HCT116 (cell line): ENCODE measurements at regions not wholly inside any gene's neighbourhood (a gene's known extent, or its start where the extent isn't known, plus 50 kb on each side); places are given as distances from the start of the nearest gene placed in this dataset.

ENCODE experiments used
- ATAC-seq: fragments of 200-7000 bp; cut with Tn5 transposase; 2 replicates; pipeline ENCODE4 v1.9.1; 2020; ENCODE audit warnings: mild to moderate bottlenecking, moderate library complexity
- BruUV-seq: library from RNA; stranded (reverse); fragments of 400-500 nt; replicated peaks from 2 replicates; lab custom pipeline; 2021; lab: Mats Ljungman, UMichigan
- CTCF ChIA-PET: fragments of 300-600 bp; sonication (Branson Sonifier 250); formaldehyde crosslinking; loops from one replicate; lab custom pipeline; 2021; ENCODE audit warnings: antibody characterized with exemption; lab: Charles Lee
- POLR2A ChIA-PET: fragments of 300-600, 350-600 bp; sonication (Branson Sonifier 250); formaldehyde crosslinking; loops from one replicate; lab custom pipeline; 2021; ENCODE audit warnings: antibody characterized with exemption; lab: Charles Lee
- RAD21 ChIA-PET, 2 experiments: fragments of 300-600 bp; sonication (Branson Sonifier 250); formaldehyde crosslinking; loops; one replicate each; lab custom pipeline; 2023; ENCODE audit warnings: low total read pairs in 2 of 2; ENCODE audit not compliant: uncharacterized antibody in 2 of 2, unreplicated experiment in 2 of 2, low non-redundant PET in 1 of 2; lab: Charles Lee
- DNase-seq: peaks from one replicate; pipeline ENCODE4 v3.0.0-alpha.2; 2010; ENCODE audit warnings: low read depth, low spot score
- H2AFZ ChIP-seq: fragments of 200-600 bp; shearing (Covaris generic), sonication (generic); 2 replicates; pipeline ENCODE4 v1.6.1; 2017; ENCODE audit warnings: low read depth, mixed run types, mixed read lengths, antibody characterized with exemption, low read length; ENCODE audit not compliant: poor library complexity, severe bottlenecking
- H3K27ac ChIP-seq: 2 replicates; pipeline ENCODE4 v1.5.1; 2012; ENCODE audit warnings: low read depth, low read length
- H3K27me3 ChIP-seq: fragments of 200-600 bp; sonication (generic); 2 replicates; pipeline ENCODE4 v1.6.1; 2016; ENCODE audit warnings: mixed run types, low read length, mixed read lengths; ENCODE audit not compliant: insufficient read depth
- H3K36me3 ChIP-seq, 2 experiments: fragments of 200-500 bp in 1 of 2; fragments of 200-600 bp in 1 of 2; sonication (Bioruptor generic) in 1 of 2; sonication (generic) in 1 of 2; 2 replicates each; pipeline versions ENCODE4 v1.5.1 to v1.6.1; 2014 to 2016; ENCODE audit warnings: low read length in 2 of 2, inconsistent platforms in 1 of 2, mixed read lengths in 1 of 2, mixed run types in 1 of 2; ENCODE audit not compliant: insufficient read depth in 2 of 2, control insufficient read depth in 1 of 2
- H3K4me1 ChIP-seq, 2 experiments: fragments of 200-600 bp in 1 of 2; sonication (generic) in 1 of 2; 2 replicates each; pipeline versions ENCODE4 v1.5.1 to v1.6.1; 2012 to 2017; ENCODE audit warnings: low read length in 2 of 2, inconsistent platforms in 1 of 2, mild to moderate bottlenecking in 1 of 2, mixed read lengths in 1 of 2, mixed run types in 1 of 2, moderate library complexity in 1 of 2; ENCODE audit not compliant: insufficient read depth in 2 of 2, control insufficient read depth in 1 of 2
- H3K4me2 ChIP-seq: fragments of 200-600 bp; sonication (generic); 2 replicates; pipeline ENCODE4 v1.6.1; 2017; ENCODE audit warnings: mixed run types, low read length, mixed read lengths
- H3K4me3 ChIP-seq, 2 experiments: fragments of 200-600 bp in 1 of 2; sonication (generic) in 1 of 2; replicated peaks in 1 of 2; 2 replicates each; pipeline ENCODE4 v1.5.1; 2011 to 2016; ENCODE audit warnings: low read length in 2 of 2, control low read depth in 1 of 2, low read depth in 1 of 2, mild to moderate bottlenecking in 1 of 2, mixed read lengths in 1 of 2, mixed run types in 1 of 2
- H3K79me2 ChIP-seq: fragments of 200-600 bp; sonication (generic); 2 replicates; pipeline ENCODE4 v1.6.1; 2017; ENCODE audit warnings: mild to moderate bottlenecking, mixed run types, low read length, moderate library complexity, mixed read lengths; ENCODE audit not compliant: insufficient read depth
- H3K9ac ChIP-seq: fragments of 200-600 bp; sonication (generic); 2 replicates; pipeline ENCODE4 v1.6.1; 2016; ENCODE audit warnings: low read length, mixed read lengths
- H3K9me2 ChIP-seq: fragments of 200-600 bp; sonication (generic), shearing (Covaris generic); 2 replicates; pipeline ENCODE4 v1.6.1; 2017; ENCODE audit warnings: mixed run types, mild to moderate bottlenecking, moderate library complexity; ENCODE audit not compliant: insufficient read depth
- H3K9me3 ChIP-seq, 2 experiments: fragments of 200-500 bp in 1 of 2; fragments of 200-600 bp in 1 of 2; sonication (Bioruptor generic) in 1 of 2; sonication (generic) in 1 of 2; 2 replicates each; pipeline ENCODE4 v1.6.1; 2014 to 2017; ENCODE audit warnings: low read length in 2 of 2, mixed read lengths in 2 of 2, inconsistent platforms in 1 of 2, low read depth in 1 of 2, mild to moderate bottlenecking in 1 of 2, mixed run types in 1 of 2, moderate library complexity in 1 of 2; ENCODE audit not compliant: control insufficient read depth in 1 of 2, insufficient read depth in 1 of 2
- H4K20me1 ChIP-seq: fragments of 200-600 bp; sonication (generic), shearing (Covaris generic); 2 replicates; pipeline ENCODE4 v1.6.1; 2017; ENCODE audit warnings: mixed run types, mild to moderate bottlenecking, moderate library complexity; ENCODE audit not compliant: insufficient read depth
- CBX3 ChIP-seq: IDR thresholded peaks from 2 replicates; pipeline ENCODE4 v1.6.1; 2012; ENCODE audit warnings: low read depth
- CTCF ChIP-seq, 3 experiments: fragments of 200-600 bp in 1 of 3; sonication (generic) in 1 of 3; IDR thresholded peaks in 2 of 3; conservative IDR thresholded peaks in 1 of 3; 2 replicates each; pipeline ENCODE4 v1.5.1; 2012 to 2017; ENCODE audit warnings: low read depth in 2 of 3, low read length in 2 of 3, antibody characterized with exemption in 1 of 3, borderline replicate concordance in 1 of 3, control low read depth in 1 of 3, mild to moderate bottlenecking in 1 of 3, mixed read lengths in 1 of 3, mixed run types in 1 of 3, moderate library complexity in 1 of 3; ENCODE audit not compliant: insufficient read depth in 1 of 3
- EGR1 ChIP-seq: IDR thresholded peaks from 2 replicates; pipeline ENCODE4 v1.6.1; 2012; ENCODE audit warnings: low read depth
- ELF1 ChIP-seq: IDR thresholded peaks from 2 replicates; pipeline ENCODE4 v1.6.1; 2012; ENCODE audit warnings: low read depth, borderline replicate concordance
- EZH2 ChIP-seq: fragments of 200-600 bp; sonication (generic); IDR thresholded peaks from 2 replicates; pipeline ENCODE4 v1.6.1; 2017; ENCODE audit warnings: antibody characterized with exemption, mixed run types
- EZH2phosphoT487 ChIP-seq: fragments of 200-600 bp; IDR thresholded peaks from 2 replicates; pipeline ENCODE4 v1.6.1; 2018; ENCODE audit warnings: antibody characterized with exemption, borderline replicate concordance
- FOSL1 ChIP-seq: IDR thresholded peaks from 2 replicates; pipeline ENCODE4 v1.6.1; 2012; ENCODE audit warnings: low read depth
- POLR2A ChIP-seq: IDR thresholded peaks from 2 replicates; pipeline ENCODE4 v1.7.0; 2011; ENCODE audit warnings: borderline replicate concordance; ENCODE audit not compliant: insufficient read depth, insufficient read length; ENCODE audit errors: extremely low read depth
- POLR2AphosphoS5 ChIP-seq: IDR thresholded peaks from 2 replicates; pipeline ENCODE4 v1.6.1; 2011; ENCODE audit warnings: mild to moderate bottlenecking, low read depth, low read length, moderate library complexity
- RAD21 ChIP-seq: IDR thresholded peaks from 2 replicates; pipeline ENCODE4 v1.6.1; 2012; ENCODE audit warnings: low read depth, mild to moderate bottlenecking
- SIN3A ChIP-seq: IDR thresholded peaks from 2 replicates; pipeline ENCODE4 v1.6.1; 2012; ENCODE audit warnings: low read depth
- SP1 ChIP-seq: IDR thresholded peaks from 2 replicates; pipeline ENCODE4 v1.6.1; 2012; ENCODE audit warnings: low read depth
- SRF ChIP-seq: IDR thresholded peaks from 2 replicates; pipeline ENCODE4 v1.6.1; 2012; ENCODE audit warnings: low read depth
- YY1 ChIP-seq: IDR thresholded peaks from 2 replicates; pipeline ENCODE4 v1.6.1; 2011; ENCODE audit warnings: low read length, low read depth, moderate library complexity, mild to moderate bottlenecking; ENCODE audit not compliant: insufficient replicate concordance; ENCODE audit errors: extremely low read depth
- ZBTB33 ChIP-seq: IDR thresholded peaks from 2 replicates; pipeline ENCODE4 v1.6.1; 2011; ENCODE audit warnings: mild to moderate bottlenecking, low read length, moderate library complexity; ENCODE audit not compliant: insufficient replicate concordance; ENCODE audit errors: extremely low read depth
- ZFX ChIP-seq: fragments of 450-650 bp; IDR thresholded peaks from 2 replicates; pipeline ENCODE4 v1.6.1; 2017
- ZNF274 ChIP-seq: fragments of 200-500 bp; sonication (Bioruptor generic); IDR thresholded peaks from 2 replicates; pipeline ENCODE4 v1.6.1; 2014; ENCODE audit warnings: mild to moderate bottlenecking, low read depth, low read length, inconsistent platforms
- intact Hi-C: fragments of 100-400 bp; cut with micrococcal nuclease; formaldehyde crosslinking; loops from 2 replicates; pipeline ENCODE4 v1.10.0; 2022
- TF ChIP-seq, protein P1 (sequence below): IDR thresholded peaks from 2 replicates; pipeline ENCODE4 v1.6.1; 2012
- TF ChIP-seq, protein P2 (sequence below): IDR thresholded peaks from 2 replicates; pipeline ENCODE4 v1.6.1; 2012
- TF ChIP-seq, protein P3 (sequence below): IDR thresholded peaks from 2 replicates; pipeline ENCODE4 v1.6.1; 2012; ENCODE audit warnings: low read depth

GRCh38 chr10:131006458-131007256 lies 304.9 kb downstream of the TCERG1L start:
- H3K36me3 ChIP-seq = no peaks in the 10 kb centered on the region
- no peak overlapping the region for H3K27ac ChIP-seq
- no peaks in the 10 kb centered on the region for H3K9me3 ChIP-seq
- H3K4me2 ChIP-seq = no peak overlapping the region
- no peaks in the 10 kb centered on the region for H3K27me3 ChIP-seq
- ATAC-seq (no peak), DNase-seq (no peak)
- RAD21 ChIA-PET = no interaction called here
- no peak overlapping the region for H2AFZ ChIP-seq
- H3K79me2 ChIP-seq = no peaks in the 10 kb centered on the region
- no peak overlapping the region for H3K9ac ChIP-seq
- BruUV-seq = no TSS peak
- intact Hi-C loops = no loop called here
- CTCF ChIA-PET = no interaction called here
- TF ChIP-seq ZBTB33 (no peak), SRF (no peak), POLR2A (no peak), CBX3 (no peak), SP1 (no peak), SIN3A (no peak), RAD21 (no peak), EZH2 (no peak), EZH2phosphoT487 (no peak), ZFX (no peak), POLR2AphosphoS5 (no peak), YY1 (no peak), FOSL1 (no peak), ZNF274 (no peak), ELF1 (no peak), CTCF (IDR thresholded peaks at IDR 0.05 in 2 of 3, conservative IDR thresholded peaks at IDR 0.05 in 1 of 3; ENCODE audit: borderline replicate concordance in 1 of 3, insufficient read depth in 1 of 3, low read depth in 2 of 3, low read length in 2 of 3) (no peak), EGR1 (no peak)
- TF ChIP-seq, protein P1, sequence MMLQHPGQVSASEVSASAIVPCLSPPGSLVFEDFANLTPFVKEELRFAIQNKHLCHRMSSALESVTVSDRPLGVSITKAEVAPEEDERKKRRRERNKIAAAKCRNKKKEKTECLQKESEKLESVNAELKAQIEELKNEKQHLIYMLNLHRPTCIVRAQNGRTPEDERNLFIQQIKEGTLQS = no peak
- TF ChIP-seq, protein P2, sequence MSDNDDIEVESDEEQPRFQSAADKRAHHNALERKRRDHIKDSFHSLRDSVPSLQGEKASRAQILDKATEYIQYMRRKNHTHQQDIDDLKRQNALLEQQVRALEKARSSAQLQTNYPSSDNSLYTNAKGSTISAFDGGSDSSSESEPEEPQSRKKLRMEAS = no peak
- TF ChIP-seq, protein P3, sequence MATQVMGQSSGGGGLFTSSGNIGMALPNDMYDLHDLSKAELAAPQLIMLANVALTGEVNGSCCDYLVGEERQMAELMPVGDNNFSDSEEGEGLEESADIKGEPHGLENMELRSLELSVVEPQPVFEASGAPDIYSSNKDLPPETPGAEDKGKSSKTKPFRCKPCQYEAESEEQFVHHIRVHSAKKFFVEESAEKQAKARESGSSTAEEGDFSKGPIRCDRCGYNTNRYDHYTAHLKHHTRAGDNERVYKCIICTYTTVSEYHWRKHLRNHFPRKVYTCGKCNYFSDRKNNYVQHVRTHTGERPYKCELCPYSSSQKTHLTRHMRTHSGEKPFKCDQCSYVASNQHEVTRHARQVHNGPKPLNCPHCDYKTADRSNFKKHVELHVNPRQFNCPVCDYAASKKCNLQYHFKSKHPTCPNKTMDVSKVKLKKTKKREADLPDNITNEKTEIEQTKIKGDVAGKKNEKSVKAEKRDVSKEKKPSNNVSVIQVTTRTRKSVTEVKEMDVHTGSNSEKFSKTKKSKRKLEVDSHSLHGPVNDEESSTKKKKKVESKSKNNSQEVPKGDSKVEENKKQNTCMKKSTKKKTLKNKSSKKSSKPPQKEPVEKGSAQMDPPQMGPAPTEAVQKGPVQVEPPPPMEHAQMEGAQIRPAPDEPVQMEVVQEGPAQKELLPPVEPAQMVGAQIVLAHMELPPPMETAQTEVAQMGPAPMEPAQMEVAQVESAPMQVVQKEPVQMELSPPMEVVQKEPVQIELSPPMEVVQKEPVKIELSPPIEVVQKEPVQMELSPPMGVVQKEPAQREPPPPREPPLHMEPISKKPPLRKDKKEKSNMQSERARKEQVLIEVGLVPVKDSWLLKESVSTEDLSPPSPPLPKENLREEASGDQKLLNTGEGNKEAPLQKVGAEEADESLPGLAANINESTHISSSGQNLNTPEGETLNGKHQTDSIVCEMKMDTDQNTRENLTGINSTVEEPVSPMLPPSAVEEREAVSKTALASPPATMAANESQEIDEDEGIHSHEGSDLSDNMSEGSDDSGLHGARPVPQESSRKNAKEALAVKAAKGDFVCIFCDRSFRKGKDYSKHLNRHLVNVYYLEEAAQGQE = no peak
- POLR2A ChIA-PET = no interaction called here
- no peaks in the 10 kb centered on the region for H4K20me1 ChIP-seq
- no peaks in the 10 kb centered on the region for H3K9me2 ChIP-seq
- no peaks in the 10 kb centered on the region for H3K4me1 ChIP-seq
- H3K4me3 ChIP-seq = no peak overlapping the region
